ENCODE measurements at regions not wholly inside any gene's neighbourhood (a gene's known extent, or its start where the extent isn't known, plus 50 kb on each side); places are given as distances from the start of the nearest gene placed in this dataset.
"Not testable (repeated sequence)": the region's sequence is repeated elsewhere in the genome, so short reads cannot be mapped to it uniquely, and the experiment has no call there.

- DNase-seq (ENCODE audit: low read depth) = no peak
Observed at GRCh38 chr6:159642995-159643394, 50.0 kb downstream of the SOD2 start.

GRCh38 chr6:159642481-159642880 lies 50.6 kb downstream of the SOD2 start:
- no peak for DNase-seq (ENCODE audit: low read depth)

GRCh38 chr6:159640722-159641482 lies 52.1 kb downstream of the SOD2 start:
- no peak for DNase-seq (ENCODE audit: low read depth)

- no peak for DNase-seq (ENCODE audit: low read depth)
Observed at GRCh38 chr6:159640322-159640721, 52.7 kb downstream of the SOD2 start.

GRCh38 chr6:159639721-159640120 lies 53.3 kb downstream of the SOD2 start:
- DNase-seq (ENCODE audit: low read depth) = no peak

- DNase-seq (ENCODE audit: low read depth) = no peak
Observed at GRCh38 chr6:159633196-159633595, 59.8 kb downstream of the SOD2 start.

GRCh38 chr6:159631886-159632285 lies 61.2 kb downstream of the SOD2 start:
- DNase-seq (ENCODE audit: low read depth) = no peak

GRCh38 chr6:159627939-159628338 lies 65.1 kb downstream of the SOD2 start:
- DNase-seq (ENCODE audit: low read depth) = no peak

- DNase-seq (ENCODE audit: low read depth) = not testable (repeated sequence)
Observed at GRCh38 chr6:159626506-159626905, 66.5 kb downstream of the SOD2 start.

- no peak for DNase-seq (ENCODE audit: low read depth)
Observed at GRCh38 chr6:159623156-159623555, 69.9 kb downstream of the SOD2 start.

- peak; percentile 18 for DNase-seq (ENCODE audit: low read depth)
Observed at GRCh38 chr6:159620947-159621346, 72.1 kb downstream of the SOD2 start.

GRCh38 chr6:159617444-159617843 lies 75.6 kb downstream of the SOD2 start:
- no peak for DNase-seq (ENCODE audit: low read depth)

- no peak for DNase-seq (ENCODE audit: low read depth)
Observed at GRCh38 chr6:159616456-159616855, 76.6 kb downstream of the SOD2 start.

- DNase-seq (ENCODE audit: low read depth) = no peak
Observed at GRCh38 chr6:159615918-159616317, 77.1 kb downstream of the SOD2 start.

GRCh38 chr6:159610881-159611280 lies 82.2 kb downstream of the SOD2 start:
- no peak for DNase-seq (ENCODE audit: low read depth)

GRCh38 chr6:159609652-159610178 lies 83.3 kb downstream of the SOD2 start:
- peak; percentile 90 for DNase-seq (ENCODE audit: low read depth)

- DNase-seq (ENCODE audit: low read depth) = no peak
Observed at GRCh38 chr6:159608961-159609651, 83.9 kb downstream of the SOD2 start.

- DNase-seq (ENCODE audit: low read depth) = peak; percentile 8
Observed at GRCh38 chr6:159606786-159607185, 86.3 kb downstream of the SOD2 start.

GRCh38 chr6:159604443-159604956 lies 88.5 kb downstream of the SOD2 start:
- no peak for DNase-seq (ENCODE audit: low read depth)

GRCh38 chr6:159602431-159603041 lies 90.5 kb downstream of the SOD2 start:
- no peak for DNase-seq (ENCODE audit: low read depth)

- no peak for DNase-seq (ENCODE audit: low read depth)
Observed at GRCh38 chr6:159601211-159601610, 91.8 kb downstream of the SOD2 start.

GRCh38 chr6:159595173-159595572 lies 97.9 kb downstream of the SOD2 start:
- peak; percentile 92 for DNase-seq (ENCODE audit: low read depth)

GRCh38 chr6:159594750-159595117 lies 98.3 kb downstream of the SOD2 start:
- peak; percentile 50 for DNase-seq (ENCODE audit: low read depth)

Data from fibroblast of gingiva (primary cell).